ENCODE measurements at regions not wholly inside any gene's neighbourhood (a gene's known extent, or its start where the extent isn't known, plus 50 kb on each side); places are given as distances from the start of the nearest gene placed in this dataset.
"Not testable (repeated sequence)": the region's sequence is repeated elsewhere in the genome, so short reads cannot be mapped to it uniquely, and the experiment has no call there.

DNA sequence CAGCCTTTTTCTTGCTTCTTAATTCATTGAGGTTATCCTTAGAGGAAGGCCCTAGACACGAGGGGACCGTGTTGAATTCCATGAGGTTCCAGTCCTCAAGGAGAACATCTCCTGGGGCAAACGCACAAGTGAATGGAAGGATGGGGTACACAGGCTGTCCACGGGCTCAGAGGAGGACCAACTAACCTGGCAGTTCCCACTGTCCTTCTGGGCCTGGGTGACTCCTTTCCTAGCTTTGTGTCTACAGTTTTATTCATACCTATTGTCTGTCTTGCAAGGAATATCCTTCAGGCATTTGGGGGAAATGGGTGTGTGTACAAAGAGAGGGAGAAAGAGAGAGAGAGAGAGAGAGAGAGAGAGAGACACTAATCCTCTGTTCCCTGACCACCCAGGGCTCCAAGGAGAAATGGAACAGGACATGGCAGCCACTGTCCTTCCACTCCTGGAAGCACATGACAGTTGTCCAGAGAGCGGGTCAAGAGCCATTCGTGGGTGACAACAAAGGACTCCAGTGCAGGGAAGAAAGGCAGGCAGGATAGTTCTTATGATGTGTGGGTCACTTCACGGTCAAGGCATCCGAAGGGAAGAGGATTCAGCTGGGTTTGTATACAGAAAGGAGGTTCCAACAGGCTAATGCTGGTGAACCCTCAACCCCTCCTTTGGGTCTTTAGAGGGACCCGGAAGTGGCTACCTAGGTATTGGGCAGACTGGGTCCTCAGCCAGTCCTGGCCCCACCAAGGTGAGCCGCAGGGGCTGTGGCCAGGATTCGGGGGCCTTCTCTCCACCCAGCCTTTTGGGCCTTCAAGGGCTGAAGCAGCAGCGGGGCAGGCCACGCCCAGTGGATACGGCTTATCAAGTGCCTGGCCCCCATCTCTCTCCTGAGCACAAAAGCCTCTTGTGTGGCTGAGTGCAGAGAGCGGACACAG is 150.6 kb downstream of the MYCN start:
- no peak for DNase-seq

DNA sequence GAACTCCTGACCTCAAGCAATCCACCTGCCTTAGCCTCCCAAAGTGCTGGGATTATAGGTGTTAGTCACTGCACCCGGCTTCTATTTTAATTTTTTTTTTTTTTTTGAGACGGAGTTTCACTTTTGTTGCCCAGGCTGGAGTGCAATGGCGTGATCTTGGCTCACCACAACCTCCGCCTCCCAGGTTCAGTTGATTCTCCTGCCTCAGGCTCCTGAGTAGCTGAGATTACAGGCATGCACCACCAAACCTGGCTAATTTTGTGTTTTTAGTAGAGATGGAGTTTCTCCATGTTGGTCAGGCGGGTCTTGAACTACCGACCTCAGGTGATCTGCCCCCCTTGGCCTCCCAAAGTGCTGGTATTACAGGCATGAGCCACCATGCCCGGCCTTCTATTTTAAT is 149.1 kb downstream of the MYCN start:
- DNase-seq = not testable (repeated sequence)

DNA sequence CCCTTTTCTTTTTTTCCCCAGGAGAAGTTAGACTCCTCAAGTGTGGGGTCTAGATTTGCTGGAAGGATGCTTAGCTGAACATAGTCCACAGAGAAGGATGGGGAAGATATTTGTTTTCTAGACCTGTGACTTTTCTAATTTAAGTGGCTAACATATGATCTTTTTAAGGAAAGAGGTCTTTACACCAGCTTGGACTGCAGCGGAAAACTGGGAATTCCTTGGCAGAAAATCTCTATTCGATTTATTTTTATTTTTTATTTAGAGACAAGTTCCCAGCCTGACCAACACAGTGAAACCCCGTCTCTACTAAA is 148.4 kb downstream of the MYCN start:
- DNase-seq = no peak

DNA sequence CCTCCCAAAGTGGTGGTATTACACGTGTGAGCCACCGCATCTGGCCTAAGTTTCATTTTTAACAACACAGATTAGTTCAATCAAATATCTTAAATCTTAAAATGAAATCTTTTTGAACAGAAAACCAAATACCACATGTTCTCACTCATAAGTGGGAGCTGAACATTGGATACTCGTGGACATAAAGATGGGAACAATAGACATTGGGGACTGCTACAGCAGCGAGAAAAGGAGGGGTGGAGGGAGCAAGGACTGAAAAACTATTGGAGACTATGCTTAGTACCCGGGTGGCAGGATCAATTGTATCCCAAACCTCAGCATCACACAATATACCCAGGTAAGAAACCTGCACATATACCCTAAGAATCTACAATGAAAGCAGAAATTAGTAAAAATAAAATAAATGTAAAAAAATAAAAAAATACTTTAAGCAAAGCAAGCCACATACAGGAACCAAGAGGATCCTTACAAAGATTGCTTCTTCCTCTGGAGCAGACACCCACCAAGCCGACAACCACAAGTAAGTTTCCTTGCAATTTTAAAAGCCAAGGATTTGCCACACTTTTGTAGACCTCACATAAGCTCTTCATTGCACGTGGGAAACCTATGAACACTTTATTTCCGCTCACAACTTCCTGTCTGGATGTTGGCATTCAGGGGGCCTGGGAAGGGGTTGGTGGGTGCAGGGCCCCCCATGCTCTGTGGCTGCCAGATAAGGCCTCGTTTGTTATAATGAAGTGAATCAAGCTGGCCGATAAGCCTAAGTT is 147.9 kb downstream of the MYCN start:
- DNase-seq = no peak

DNA sequence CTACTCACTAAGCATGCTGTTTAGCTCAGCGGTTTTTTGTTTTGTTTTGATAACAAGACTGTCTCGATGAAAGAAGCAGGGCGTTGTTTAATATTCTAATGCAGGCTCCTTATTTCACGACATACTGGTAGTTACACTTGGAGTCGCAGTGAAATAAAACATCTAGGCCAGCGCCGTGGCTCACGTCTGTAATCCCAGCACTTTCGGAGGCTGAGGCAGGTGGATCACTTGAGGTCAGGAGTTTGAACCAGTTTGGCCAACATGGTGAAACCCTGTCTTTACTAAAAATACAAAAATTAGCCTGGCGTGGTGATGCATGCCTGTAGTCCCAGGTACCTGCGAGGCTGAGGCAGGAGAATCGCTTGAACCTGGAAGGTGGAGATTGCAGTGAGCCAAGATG is 145.8 kb downstream of the MYCN start:
- DNase-seq = not testable (repeated sequence)

DNA sequence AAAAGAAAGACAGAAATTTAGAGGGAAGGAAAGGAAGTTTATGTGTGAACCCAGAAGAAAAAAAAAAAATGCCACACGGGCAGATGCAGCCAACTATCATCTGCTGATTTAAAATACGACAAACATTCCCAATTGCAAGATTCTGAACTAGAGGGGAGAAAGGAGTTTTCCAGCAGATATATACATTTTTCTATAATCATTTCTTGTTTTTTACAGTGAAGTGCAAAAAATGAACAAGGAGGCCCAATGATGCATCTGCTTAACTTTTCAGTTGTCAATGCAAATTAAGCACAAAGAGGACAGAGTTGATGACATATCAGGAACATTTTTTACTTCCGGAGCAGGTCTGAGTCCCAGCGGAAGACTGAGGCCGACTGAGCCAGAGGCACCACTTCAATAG is 144.7 kb downstream of the MYCN start:
- DNase-seq = no peak

GRCh38 chr2:16084274-16084673 is 143.9 kb downstream of the MYCN start:
- DNase-seq = no peak

DNA sequence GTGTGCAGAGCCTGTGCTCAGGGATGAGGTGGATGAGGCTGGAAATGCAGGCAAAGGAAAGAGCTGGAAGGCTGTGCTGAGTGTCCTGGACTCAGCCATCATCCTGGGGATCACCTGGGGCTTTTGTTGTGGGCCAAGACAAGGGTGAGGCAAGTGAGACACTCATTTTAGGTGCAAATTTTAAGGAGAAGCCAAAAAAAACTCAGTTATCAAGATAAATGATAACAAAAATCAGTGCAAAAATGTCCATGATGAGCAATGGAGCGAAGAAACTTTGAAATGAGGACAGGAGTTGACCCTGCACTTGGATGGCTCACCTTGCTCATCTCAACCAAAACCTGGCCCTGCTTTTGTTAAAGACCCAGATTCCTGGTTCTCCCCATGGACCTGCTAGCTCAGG is 141.9 kb downstream of the MYCN start:
- DNase-seq = no peak

- no peak for DNase-seq
Observed at GRCh38 chr2:16081316-16082200, 141.2 kb downstream of the MYCN start.

DNA sequence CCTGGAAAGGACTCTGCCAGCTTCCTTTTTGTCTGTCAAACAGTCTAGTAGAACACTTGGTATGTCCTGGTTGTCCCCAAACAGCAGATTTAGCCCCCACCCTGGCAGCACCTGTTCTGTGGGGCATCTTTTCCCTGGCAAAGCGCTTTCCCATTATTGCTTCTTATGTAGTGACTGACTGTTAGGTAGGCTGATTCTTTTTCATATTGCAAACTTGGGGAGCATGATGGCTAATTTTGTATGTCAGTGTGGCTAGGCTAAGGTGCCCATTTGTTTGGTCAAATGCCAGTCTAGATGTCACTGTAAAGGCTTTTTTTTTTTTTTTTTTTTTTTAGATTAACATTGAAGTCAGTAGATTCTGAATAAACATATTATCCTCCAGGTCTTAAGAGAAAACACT is 140.2 kb downstream of the MYCN start:
- DNase-seq = no peak

- DNase-seq = no peak
Observed at GRCh38 chr2:16080071-16080470, 139.7 kb downstream of the MYCN start.

DNA sequence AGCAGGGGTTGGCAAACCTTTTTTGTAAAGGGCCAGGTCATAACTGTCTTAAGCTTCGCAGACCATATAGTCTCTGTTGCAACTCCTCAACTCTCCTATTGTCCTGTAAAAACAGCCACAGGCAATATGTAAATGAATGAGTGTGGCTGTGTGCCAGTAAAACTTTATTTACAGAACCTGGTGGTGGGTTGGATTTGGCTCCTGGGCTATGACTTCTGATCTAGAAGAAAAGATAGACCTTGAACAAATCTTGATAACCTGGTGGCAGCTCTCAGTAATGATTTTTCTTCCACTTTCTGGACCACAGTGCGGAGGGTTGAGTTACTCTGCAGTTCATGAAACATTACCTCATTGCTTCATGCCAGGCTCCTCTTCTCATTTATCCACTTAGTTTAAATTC is 139.3 kb downstream of the MYCN start:
- DNase-seq = no peak

- no peak for DNase-seq
Observed at GRCh38 chr2:16077601-16078000, 137.3 kb downstream of the MYCN start.

DNA sequence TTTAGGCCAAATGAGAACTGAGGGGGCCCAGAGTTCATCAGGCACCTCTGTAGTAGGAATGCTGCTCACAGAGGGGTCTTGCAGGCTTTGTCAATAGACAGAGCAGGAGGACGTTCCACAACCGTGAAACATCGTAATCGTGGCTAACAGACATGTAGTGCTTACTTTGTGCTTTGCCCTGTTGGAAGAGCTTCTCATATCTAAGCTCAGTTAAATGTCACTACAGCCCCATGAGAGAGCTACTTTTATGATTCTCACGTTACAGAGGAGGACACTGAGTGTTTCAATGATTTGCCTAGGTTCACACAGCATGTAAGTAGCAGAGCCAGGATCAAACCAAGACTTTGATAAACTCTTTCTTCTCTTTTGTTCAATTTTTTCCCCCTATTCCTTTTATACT is 136.6 kb downstream of the MYCN start:
- DNase-seq = no peak

DNA sequence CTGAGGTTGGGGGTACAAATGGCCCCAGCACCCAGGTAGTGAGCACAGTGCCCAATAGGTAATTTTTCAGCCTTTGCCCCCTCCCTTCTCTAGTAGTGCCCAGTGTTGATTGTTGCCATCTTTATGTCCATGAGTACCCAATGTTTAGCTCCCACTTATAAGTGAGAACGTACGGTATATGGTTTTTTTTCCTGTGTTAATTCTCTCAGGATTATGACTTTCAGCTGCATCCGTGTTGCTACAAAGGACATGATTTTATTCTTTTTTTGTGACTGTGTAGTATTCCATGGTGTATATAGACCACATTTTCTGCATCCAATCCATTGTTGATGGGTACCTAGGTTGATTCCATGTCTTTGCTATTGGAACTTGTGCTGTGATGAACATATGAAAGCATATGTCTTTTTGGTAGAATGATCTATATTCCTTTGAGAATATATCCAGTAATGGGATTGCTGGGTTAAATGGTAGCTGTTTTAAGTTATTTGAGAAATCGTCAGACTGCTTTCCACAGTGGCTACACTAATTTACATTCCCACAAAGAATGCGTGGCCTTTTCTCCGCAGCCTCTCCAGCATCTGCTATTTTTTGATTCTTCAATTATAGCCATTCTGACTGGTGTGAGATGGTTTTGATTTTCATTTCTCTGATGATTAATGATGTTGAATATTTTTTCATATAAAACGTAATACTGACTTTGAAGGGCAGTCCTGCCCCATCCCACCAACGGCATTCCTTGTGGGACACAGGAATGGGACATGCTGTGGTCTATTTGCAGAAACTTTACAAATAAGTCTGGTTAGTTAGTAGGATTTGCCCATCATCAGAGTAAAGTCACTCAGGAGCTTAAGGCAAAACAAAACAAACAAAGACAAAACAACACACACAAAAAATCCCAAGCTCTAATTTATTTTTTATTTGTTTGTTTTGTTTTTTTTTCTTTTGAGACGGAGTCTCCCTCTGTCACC is 135.0 kb downstream of the MYCN start:
- no peak for DNase-seq

GRCh38 chr2:16073921-16074425 is 133.6 kb downstream of the MYCN start:
- DNase-seq = no peak

DNA sequence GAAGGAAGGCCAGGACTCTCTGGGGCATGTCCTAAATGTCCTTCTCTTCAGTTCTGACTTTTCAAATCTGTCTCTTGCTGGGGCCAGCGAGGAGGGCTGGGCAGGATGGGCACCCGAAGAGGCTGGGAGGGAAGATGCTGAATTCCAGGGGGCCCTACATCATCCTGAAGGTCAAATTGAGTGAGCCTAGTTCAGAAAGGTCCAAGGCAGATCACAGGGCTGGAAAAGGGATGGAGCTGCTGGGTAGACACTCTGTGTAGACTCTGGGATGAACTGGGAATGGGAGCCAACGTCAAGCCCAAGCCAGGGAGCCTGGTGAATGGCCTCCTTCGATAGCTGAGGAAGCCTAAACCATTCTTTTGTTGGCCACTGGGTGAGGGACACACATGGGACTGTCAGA is 133.1 kb downstream of the MYCN start:
- no peak for DNase-seq

DNA sequence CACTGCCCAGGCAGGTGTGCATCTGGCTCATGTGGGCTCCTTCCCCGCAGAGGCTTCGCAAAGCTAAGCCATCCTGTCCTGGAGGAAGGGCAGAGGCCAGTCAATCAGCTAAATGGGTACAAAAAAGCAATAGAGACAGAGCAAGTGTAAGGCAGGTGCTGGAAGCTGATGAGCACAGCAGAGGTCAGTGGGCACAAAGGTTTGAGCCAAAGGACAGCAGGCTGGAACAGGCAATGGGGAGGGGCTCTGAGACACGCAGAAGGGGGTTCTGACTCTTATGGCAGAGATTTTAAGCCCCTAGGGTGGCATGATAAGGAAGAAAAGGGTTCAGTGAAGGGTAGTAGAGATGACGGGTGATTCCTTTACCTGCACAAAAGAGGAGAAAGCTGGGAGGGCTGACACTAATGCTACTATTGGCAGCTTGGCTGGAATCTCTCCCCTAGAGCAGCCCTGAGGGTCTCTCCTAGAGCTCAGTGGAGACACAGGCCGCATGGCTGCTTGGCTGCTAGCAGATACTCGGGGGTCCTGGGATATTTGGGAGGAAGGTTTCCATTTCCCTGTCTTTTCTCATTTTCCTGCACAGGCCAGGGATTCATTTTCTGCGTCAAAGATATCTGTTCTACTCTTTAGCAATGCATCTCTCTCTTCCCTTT is 132.4 kb downstream of the MYCN start:
- no peak for DNase-seq

DNA sequence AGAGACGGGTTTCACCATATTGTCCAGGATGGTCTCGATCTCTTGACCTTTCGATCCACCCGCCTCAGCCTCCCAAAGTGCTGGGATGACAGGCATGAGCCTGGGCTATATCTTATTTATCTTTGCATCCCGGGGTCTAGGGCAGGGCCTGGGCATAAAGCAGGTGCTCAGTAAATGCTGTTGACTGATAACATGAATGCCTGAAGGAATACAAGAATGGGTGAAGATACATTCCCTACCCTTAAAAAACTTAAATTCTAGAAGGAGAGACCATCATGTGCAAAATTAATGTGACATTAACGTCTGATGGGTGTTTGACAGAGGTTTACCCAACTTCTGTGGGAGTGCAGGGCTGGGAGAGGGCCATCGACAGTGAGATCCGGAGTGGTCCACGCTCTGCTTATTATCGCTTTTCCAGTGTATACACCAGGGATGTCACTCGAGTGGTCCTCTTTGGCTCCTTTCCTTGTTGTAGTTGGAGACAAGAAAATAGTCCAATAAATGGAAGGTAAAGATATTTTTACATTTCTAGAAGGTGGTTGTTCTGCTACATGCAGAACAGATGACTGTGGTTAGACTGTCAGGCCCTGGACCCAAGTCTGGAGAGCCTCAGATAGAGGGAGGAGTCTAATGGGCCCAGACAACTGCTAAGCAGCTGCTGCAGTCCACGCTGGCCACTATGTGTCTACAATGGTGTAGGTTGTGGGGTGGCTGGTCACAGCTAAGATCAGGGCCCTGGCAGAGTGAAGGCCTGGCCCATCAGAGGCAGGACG is 131.7 kb downstream of the MYCN start:
- no peak for DNase-seq

- DNase-seq = no peak
Observed at GRCh38 chr2:16071039-16071864, 130.9 kb downstream of the MYCN start.

All from GOT3 (cell line).